Adrenal gland (tissue), 9 donors: ENCODE measurements at regions not wholly inside any gene's neighbourhood (a gene's known extent, or its start where the extent isn't known, plus 50 kb on each side); places are given as distances from the start of the nearest gene placed in this dataset.

ENCODE experiments used
- DNase-seq, 7 donors: peaks; one replicate each; pipeline ENCODE4 v3.0.0-alpha.2; 2019 to 2020
- H3K27ac ChIP-seq, 5 donors: fragments of 200-600 bp; sonication (generic) in 4 of 5; 1 replicate in 3 of 5; 2 replicates in 2 of 5; pipeline versions ENCODE4 v1.5.1 to v1.8.0; 2016 to 2020; ENCODE audit warnings: mild to moderate bottlenecking in 1 of 5
- H3K27me3 ChIP-seq: fragments of 200-600 bp; 2 replicates; pipeline ENCODE4 v1.8.0; 2021
- H3K36me3 ChIP-seq, 2 donors: fragments of 200-600 bp; replicated peaks in 1 of 2; 1 replicate in 1 of 2; 2 replicates in 1 of 2; pipeline versions ENCODE4 v1.5.1 to v1.8.0; 2018 to 2022
- H3K4me1 ChIP-seq, 2 donors: fragments of 200-600 bp; replicated peaks in 1 of 2; 1 replicate in 1 of 2; 2 replicates in 1 of 2; pipeline versions ENCODE4 v1.5.1 to v1.8.0; 2018 to 2021
- H3K4me3 ChIP-seq, 4 donors: fragments of 200-600 bp; sonication (generic) in 3 of 4; one replicate each; pipeline ENCODE4 v1.5.1; 2016 to 2018
- H3K9me3 ChIP-seq, 3 donors: fragments of 200-600 bp; sonication (generic) in 1 of 3; replicated peaks in 1 of 3; 1 replicate in 2 of 3; 2 replicates in 1 of 3; pipeline versions ENCODE4 v1.5.1 to v1.8.0; 2016 to 2021
- POLR2A ChIP-seq, 2 donors: fragments of 450-650 bp; IDR thresholded peaks; one replicate each; pipeline ENCODE4 v1.6.1; 2017; ENCODE audit warnings: antibody characterized with exemption in 2 of 2, mild to moderate bottlenecking in 2 of 2, moderate library complexity in 1 of 2
- whole genome bisulfite sequencing, 4 donors: extraction: QIAGEN DNeasy Blood & Tissue Kit in 2 of 4; methylation state at CpG; one replicate each; pipeline versions ENCODE4 v1.1.5 to v1.1.7; 2013 to 2017; 5-methylcytosine and 5-hydroxymethylcytosine counted together
- intact Hi-C, 2 donors: fragments of 100-400 bp; cut with DNase I; formaldehyde crosslinking; loops; one replicate each; pipeline versions ENCODE4 v1.14.1 to v1.15.0; 2022 to 2023
- TF ChIP-seq, protein P1 (sequence below), 6 experiments: fragments of 450-650 bp in 4 of 6; fragments of 200-600 bp in 2 of 6; sonication (generic) in 1 of 6; IDR thresholded peaks; 1 replicate in 5 of 6; 2 replicates in 1 of 6; pipeline versions ENCODE4 v1.5.1 to v1.8.0; 2016 to 2021; ENCODE audit warnings: antibody characterized with exemption in 6 of 6, mild to moderate bottlenecking in 2 of 6, moderate library complexity in 1 of 6
- donor health status: healthy with polysubstance abuse.
- donor health status: Bipolar disorder and iron deficiency.
- donor health status: DM: yes; HTN: yes; CAD: no.
- donor health status: DM: no; HTN: no; CAD: no.
- donor health status: DM: no; HTN: no; CAD: no.

DNA sequence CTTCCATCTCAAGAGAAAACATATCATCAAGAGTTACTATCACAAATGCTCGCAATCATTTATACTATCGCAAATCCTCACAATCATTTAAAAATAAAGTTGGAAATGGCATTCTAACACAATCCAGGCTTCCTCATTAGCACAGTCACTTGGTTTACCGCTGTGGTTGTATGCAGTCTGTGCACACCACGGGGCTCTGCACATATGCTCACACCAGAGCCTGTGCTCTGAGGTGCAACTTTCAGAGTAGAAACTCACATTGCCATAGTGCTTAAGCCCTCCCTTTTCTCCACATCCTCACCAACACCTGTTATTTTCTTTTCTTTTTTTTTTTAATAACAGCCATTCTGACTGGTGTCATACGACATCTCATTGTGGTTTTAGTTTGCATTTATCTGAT, 235.6 kb upstream of the KLF6 start:
- WGBS, 4 donors: 93 to 96% (median 94%) methylated on average over 5 of the region's 5 CpGs
- Histone ChIP-seq H3K9me3 (no peaks in the 10 kb centered on the region), H3K27ac (no peak overlapping the region), H3K4me1 (no peaks in the 10 kb centered on the region), H3K4me3 (no peak overlapping the region), H3K36me3 (no peaks in the 10 kb centered on the region), H3K27me3 (no peaks in the 10 kb centered on the region)
- intact Hi-C loops: no loop called here
- DNase-seq: no peak
- TF ChIP-seq, protein P1, sequence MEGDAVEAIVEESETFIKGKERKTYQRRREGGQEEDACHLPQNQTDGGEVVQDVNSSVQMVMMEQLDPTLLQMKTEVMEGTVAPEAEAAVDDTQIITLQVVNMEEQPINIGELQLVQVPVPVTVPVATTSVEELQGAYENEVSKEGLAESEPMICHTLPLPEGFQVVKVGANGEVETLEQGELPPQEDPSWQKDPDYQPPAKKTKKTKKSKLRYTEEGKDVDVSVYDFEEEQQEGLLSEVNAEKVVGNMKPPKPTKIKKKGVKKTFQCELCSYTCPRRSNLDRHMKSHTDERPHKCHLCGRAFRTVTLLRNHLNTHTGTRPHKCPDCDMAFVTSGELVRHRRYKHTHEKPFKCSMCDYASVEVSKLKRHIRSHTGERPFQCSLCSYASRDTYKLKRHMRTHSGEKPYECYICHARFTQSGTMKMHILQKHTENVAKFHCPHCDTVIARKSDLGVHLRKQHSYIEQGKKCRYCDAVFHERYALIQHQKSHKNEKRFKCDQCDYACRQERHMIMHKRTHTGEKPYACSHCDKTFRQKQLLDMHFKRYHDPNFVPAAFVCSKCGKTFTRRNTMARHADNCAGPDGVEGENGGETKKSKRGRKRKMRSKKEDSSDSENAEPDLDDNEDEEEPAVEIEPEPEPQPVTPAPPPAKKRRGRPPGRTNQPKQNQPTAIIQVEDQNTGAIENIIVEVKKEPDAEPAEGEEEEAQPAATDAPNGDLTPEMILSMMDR (IDR thresholded peaks at IDR 0.05): no peak
- TF ChIP-seq POLR2A (IDR thresholded peaks at IDR 0.05): no peak

- Histone ChIP-seq H3K36me3 (no peaks in the 10 kb centered on the region), H3K9me3 (no peaks in the 10 kb centered on the region), H3K4me1 (no peaks in the 10 kb centered on the region), H3K27me3 (no peaks in the 10 kb centered on the region), H3K27ac (no peak overlapping the region), H3K4me3 (no peak overlapping the region)
- WGBS, 4 donors: 77 to 87% (median 83%) methylated on average over 4 of the region's 4 CpGs
- TF ChIP-seq, protein P1 (IDR thresholded peaks at IDR 0.05): no peak
- no peak for TF ChIP-seq POLR2A (IDR thresholded peaks at IDR 0.05)
- DNase-seq: peak in 1 of 7 donors; percentile 17
- intact Hi-C loops: loop anchor here in 1 of 2 donors (10.0 kb wide), 1 partner anchor 393 kb away; no protein-coding TSS in a partner anchor
Observed at GRCh38 chr10:4018054-4018511, 233.1 kb upstream of the KLF6 start.

DNA sequence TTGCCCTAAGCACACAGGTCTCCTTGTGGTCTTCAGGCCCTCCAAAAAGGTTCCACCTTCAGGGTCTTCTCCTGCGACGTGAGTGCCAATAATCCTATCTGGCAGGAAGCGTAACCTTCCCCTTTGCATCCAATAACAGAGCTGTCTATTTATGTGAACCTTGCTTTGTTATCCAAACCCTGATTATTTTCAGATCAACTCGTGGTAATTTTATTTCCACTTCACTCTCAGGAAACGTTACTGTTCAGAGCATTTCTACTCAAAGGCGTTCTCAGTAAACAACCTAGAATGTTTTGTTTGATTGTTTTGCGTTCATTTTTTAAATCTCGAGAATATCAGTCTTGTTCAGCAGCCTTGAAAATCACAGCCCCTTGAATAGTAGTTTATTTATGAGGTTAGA, 232.3 kb upstream of the KLF6 start:
- no peak overlapping the region for H3K27ac ChIP-seq
- H3K4me3 ChIP-seq: no peak overlapping the region
- no peaks in the 10 kb centered on the region for H3K4me1 ChIP-seq
- H3K27me3 ChIP-seq: no peaks in the 10 kb centered on the region
- no peaks in the 10 kb centered on the region for H3K9me3 ChIP-seq
- WGBS, 4 donors: 77 to 83% (median 79%) methylated on average over 8 of the region's 8 CpGs
- intact Hi-C loops: loop anchor here in 1 of 2 donors (10.0 kb wide), 1 partner anchor 393 kb away; no protein-coding TSS in a partner anchor
- H3K36me3 ChIP-seq: no peaks in the 10 kb centered on the region
- no peak for DNase-seq
- TF ChIP-seq POLR2A (IDR thresholded peaks at IDR 0.05): no peak
- TF ChIP-seq, protein P1 (IDR thresholded peaks at IDR 0.05): no peak

- 84 to 95% (median 93%) methylated on average over 6 to 10 of the region's 10 CpGs for WGBS, 4 donors
- Histone ChIP-seq H3K4me1 (no peaks in the 10 kb centered on the region), H3K36me3 (no peaks in the 10 kb centered on the region), H3K9me3 (no peaks in the 10 kb centered on the region), H3K27me3 (no peaks in the 10 kb centered on the region), H3K4me3 (no peak overlapping the region), H3K27ac (no peak overlapping the region)
- no peak for TF ChIP-seq POLR2A (IDR thresholded peaks at IDR 0.05)
- TF ChIP-seq, protein P1 (IDR thresholded peaks at IDR 0.05): no peak
- intact Hi-C loops: loop anchor here in 1 of 2 donors (10.0 kb wide), 1 partner anchor 391 kb away; no protein-coding TSS in a partner anchor
- DNase-seq: no peak
Observed at GRCh38 chr10:4016214-4016740, 231.3 kb upstream of the KLF6 start.
